Endothelial cell (in vitro differentiated cells): ENCODE measurements at regions not wholly inside any gene's neighbourhood (a gene's known extent, or its start where the extent isn't known, plus 50 kb on each side); places are given as distances from the start of the nearest gene placed in this dataset.

Source experiments
- DNase-seq: peaks from one replicate; pipeline ENCODE4 v3.0.0; 2021; ENCODE audit warnings: low spot score
- H3K27ac Mint-ChIP-seq: one replicate; pipeline ENCODE4 v1.8.0; 2021; ENCODE audit warnings: mixed read lengths, inconsistent platforms; ENCODE audit not compliant: unreplicated experiment
- H3K27me3 Mint-ChIP-seq: one replicate; pipeline ENCODE4 v1.8.0; 2021; ENCODE audit warnings: mild to moderate bottlenecking, moderate library complexity, mixed read lengths, inconsistent platforms; ENCODE audit not compliant: unreplicated experiment
- H3K36me3 Mint-ChIP-seq: one replicate; pipeline ENCODE4 v1.8.0; 2021; ENCODE audit warnings: mild to moderate bottlenecking, low read depth, mixed read lengths, inconsistent platforms; ENCODE audit not compliant: unreplicated experiment
- H3K4me1 Mint-ChIP-seq: one replicate; pipeline ENCODE4 v1.8.0; 2021; ENCODE audit warnings: mild to moderate bottlenecking, mixed read lengths, inconsistent platforms; ENCODE audit not compliant: unreplicated experiment
- H3K4me3 Mint-ChIP-seq: one replicate; pipeline ENCODE4 v1.8.0; 2021; ENCODE audit warnings: mild to moderate bottlenecking, mixed read lengths, inconsistent platforms; ENCODE audit not compliant: unreplicated experiment
- H3K9me3 Mint-ChIP-seq: one replicate; pipeline ENCODE4 v1.8.0; 2021; ENCODE audit warnings: mixed read lengths, inconsistent platforms; ENCODE audit not compliant: unreplicated experiment
- CTCF ChIP-seq: fragments of 200-600 bp; sonication (generic); IDR thresholded peaks from one replicate; pipeline ENCODE4 v1.5.0; 2021; ENCODE audit warnings: antibody characterized with exemption; ENCODE audit not compliant: unreplicated experiment

DNA sequence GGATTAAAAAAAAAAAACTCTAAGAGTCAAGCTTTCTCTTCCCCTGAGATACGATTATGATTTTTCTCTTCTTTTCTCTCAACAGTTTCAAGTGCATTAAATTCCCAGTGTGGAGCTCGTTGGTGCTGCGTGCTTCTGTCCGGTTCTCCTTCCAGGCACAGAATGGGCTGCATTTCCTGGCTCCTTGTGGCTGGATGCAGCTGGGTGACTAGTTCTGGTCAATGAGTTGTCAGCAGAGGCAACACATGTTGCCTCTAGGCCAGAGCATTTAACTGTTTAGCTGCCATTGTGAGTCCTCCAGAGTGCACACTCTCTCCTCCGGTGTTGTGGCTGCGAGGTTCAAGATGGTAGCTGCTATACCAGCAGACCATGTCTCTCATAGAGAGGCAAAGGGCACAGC is 312.9 kb downstream of the RRAGC start:
- peaks cover under 1% of the 10 kb centered on the region for H3K36me3 Mint-ChIP-seq
- DNase-seq: no peak
- H3K27me3 Mint-ChIP-seq: no peaks in the 10 kb centered on the region
- H3K4me1 Mint-ChIP-seq: peaks cover 4% of the 10 kb centered on the region
- no peak overlapping the region for H3K27ac Mint-ChIP-seq
- TF ChIP-seq CTCF: no peak
- no peaks in the 10 kb centered on the region for H3K9me3 Mint-ChIP-seq
- H3K4me3 Mint-ChIP-seq: no peak overlapping the region

- Mint-ChIP-seq H3K27me3 (peaks cover 1% of the 10 kb centered on the region), H3K4me1 (no peaks in the 10 kb centered on the region), H3K4me3 (no peak overlapping the region), H3K27ac (no peak overlapping the region), H3K9me3 (no peaks in the 10 kb centered on the region), H3K36me3 (peaks cover 4% of the 10 kb centered on the region)
- no peak for TF ChIP-seq CTCF
- no peak for DNase-seq
Measured at GRCh38 chr1:38541223-38541622, 318.3 kb downstream of the RRAGC start.

DNA sequence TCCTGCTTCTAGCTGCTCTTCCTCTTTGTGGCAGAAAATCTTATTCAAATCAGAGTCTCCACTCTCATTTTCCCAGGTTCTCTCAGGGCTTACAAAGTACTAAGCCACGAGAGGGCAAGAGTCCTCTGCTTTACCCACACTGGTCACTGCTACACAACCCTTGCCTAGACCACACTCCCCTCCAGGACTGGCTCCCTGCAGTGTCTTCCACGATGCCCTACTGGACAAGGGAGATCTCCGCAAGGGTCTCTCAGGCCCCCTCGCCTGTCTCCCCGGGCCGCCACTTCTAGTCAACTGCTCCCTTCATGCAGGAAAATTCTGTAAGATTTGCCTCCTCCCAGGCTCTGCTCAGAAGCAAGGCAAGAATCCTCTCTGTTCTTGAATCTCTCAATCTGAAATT is 319.6 kb downstream of the RRAGC start:
- Mint-ChIP-seq H3K4me3 (no peak overlapping the region), H3K9me3 (no peaks in the 10 kb centered on the region), H3K36me3 (peaks cover 4% of the 10 kb centered on the region), H3K27ac (no peak overlapping the region), H3K4me1 (no peaks in the 10 kb centered on the region), H3K27me3 (peaks cover 3% of the 10 kb centered on the region)
- no peak for TF ChIP-seq CTCF
- no peak for DNase-seq

GRCh38 chr1:38538834-38539233 is 320.7 kb downstream of the RRAGC start:
- H3K4me3 Mint-ChIP-seq: no peak overlapping the region
- no peak for DNase-seq
- H3K4me1 Mint-ChIP-seq: no peaks in the 10 kb centered on the region
- peaks cover 4% of the 10 kb centered on the region for H3K36me3 Mint-ChIP-seq
- H3K9me3 Mint-ChIP-seq: no peaks in the 10 kb centered on the region
- no peak overlapping the region for H3K27ac Mint-ChIP-seq
- no peak for TF ChIP-seq CTCF
- peaks cover 3% of the 10 kb centered on the region for H3K27me3 Mint-ChIP-seq

DNA sequence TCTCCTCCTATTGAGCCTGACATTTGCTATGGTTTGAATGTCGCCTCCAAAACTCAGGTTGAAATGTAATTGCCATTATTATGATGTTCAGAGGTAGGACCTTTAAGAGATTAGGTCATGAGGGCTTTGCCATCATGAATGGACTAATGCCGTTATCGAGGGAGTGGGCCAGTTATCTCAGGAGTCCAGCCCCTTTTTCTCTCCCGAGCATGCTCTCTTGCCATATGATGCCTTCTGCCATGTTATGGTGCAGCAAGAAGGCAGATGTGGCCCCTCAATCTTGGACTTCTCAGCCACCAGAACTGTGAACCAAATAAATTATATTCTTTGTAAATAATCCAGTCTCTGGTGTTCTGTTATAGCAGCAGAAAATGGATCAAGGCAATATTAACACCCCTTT is 323.5 kb downstream of the RRAGC start:
- H3K4me1 Mint-ChIP-seq: no peaks in the 10 kb centered on the region
- no peaks in the 10 kb centered on the region for H3K36me3 Mint-ChIP-seq
- H3K9me3 Mint-ChIP-seq: no peaks in the 10 kb centered on the region
- no peak for TF ChIP-seq CTCF
- no peak overlapping the region for H3K27ac Mint-ChIP-seq
- no peak for DNase-seq
- H3K27me3 Mint-ChIP-seq: peaks cover 3% of the 10 kb centered on the region
- H3K4me3 Mint-ChIP-seq: no peak overlapping the region
